ENCODE measurements at regions not wholly inside any gene's neighbourhood (a gene's known extent, or its start where the extent isn't known, plus 50 kb on each side); places are given as distances from the start of the nearest gene placed in this dataset.

GRCh38 chr2:81355436-81355835 is 1050.9 kb upstream of the LRRTM1 start:
- Histone ChIP-seq H3K4me3 (no peak overlapping the region), H3K9me3 (ENCODE audit: low read depth, low read length) (no peaks in the 10 kb centered on the region), H3K27ac (no peak overlapping the region), H3K9ac (ENCODE audit: insufficient read length) (no peak overlapping the region), H3K36me3 (ENCODE audit: insufficient read depth, low read length) (no peaks in the 10 kb centered on the region)
- TF ChIP-seq POLR2AphosphoS5 (IDR thresholded peaks at IDR 0.05; ENCODE audit: borderline replicate concordance, low read depth, low read length) (no peak), EZH2 (IDR thresholded peaks at IDR 0.05) (no peak), FOXP2 (optimal IDR thresholded peaks at IDR 0.05; ENCODE audit: control extremely low read depth, extremely low read length, insufficient read depth) (no peak)
- DNase-seq (ENCODE audit: low read depth, low spot score): no peak

- Histone ChIP-seq H3K9ac (ENCODE audit: insufficient read length) (no peak overlapping the region), H3K27ac (no peak overlapping the region), H3K9me3 (ENCODE audit: low read depth, low read length) (peaks cover 3% of the 10 kb centered on the region; the same call in 1 of the 2 replicates), H3K36me3 (ENCODE audit: insufficient read depth, low read length) (no peaks in the 10 kb centered on the region), H3K4me3 (no peak overlapping the region)
- no peak for TF ChIP-seq EZH2 (IDR thresholded peaks at IDR 0.05)
- no peak for TF ChIP-seq POLR2AphosphoS5 (IDR thresholded peaks at IDR 0.05; ENCODE audit: borderline replicate concordance, low read depth, low read length)
- no peak for TF ChIP-seq FOXP2 (optimal IDR thresholded peaks at IDR 0.05; ENCODE audit: control extremely low read depth, extremely low read length, insufficient read depth)
- DNase-seq (ENCODE audit: low read depth, low spot score): no peak
Measured at GRCh38 chr2:81334046-81334445, 1029.5 kb upstream of the LRRTM1 start.

- H3K27ac ChIP-seq: no peak overlapping the region
- H3K4me3 ChIP-seq: no peak overlapping the region
- H3K9ac ChIP-seq (ENCODE audit: insufficient read length): no peak overlapping the region
- no peak for DNase-seq (ENCODE audit: low read depth, low spot score)
- TF ChIP-seq POLR2AphosphoS5 (IDR thresholded peaks at IDR 0.05; ENCODE audit: borderline replicate concordance, low read depth, low read length) (no peak), FOXP2 (optimal IDR thresholded peaks at IDR 0.05; ENCODE audit: control extremely low read depth, extremely low read length, insufficient read depth) (no peak), EZH2 (IDR thresholded peaks at IDR 0.05) (no peak)
- peaks cover 3% of the 10 kb centered on the region; the same call in 1 of the 2 replicates for H3K9me3 ChIP-seq (ENCODE audit: low read depth, low read length)
- no peaks in the 10 kb centered on the region for H3K36me3 ChIP-seq (ENCODE audit: insufficient read depth, low read length)
Measured at GRCh38 chr2:81328968-81329367, 1024.4 kb upstream of the LRRTM1 start.

GRCh38 chr2:81327911-81328310 is 1023.4 kb upstream of the LRRTM1 start:
- Histone ChIP-seq H3K4me3 (no peak overlapping the region), H3K27ac (no peak overlapping the region), H3K9me3 (ENCODE audit: low read depth, low read length) (peaks cover 3% of the 10 kb centered on the region; the same call in 1 of the 2 replicates), H3K36me3 (ENCODE audit: insufficient read depth, low read length) (no peaks in the 10 kb centered on the region), H3K9ac (ENCODE audit: insufficient read length) (no peak overlapping the region)
- TF ChIP-seq FOXP2 (optimal IDR thresholded peaks at IDR 0.05; ENCODE audit: control extremely low read depth, extremely low read length, insufficient read depth) (no peak), EZH2 (IDR thresholded peaks at IDR 0.05) (no peak), POLR2AphosphoS5 (IDR thresholded peaks at IDR 0.05; ENCODE audit: borderline replicate concordance, low read depth, low read length) (no peak)
- no peak for DNase-seq (ENCODE audit: low read depth, low spot score)

- Histone ChIP-seq H3K27ac (no peak overlapping the region), H3K9me3 (ENCODE audit: low read depth, low read length) (no peaks in the 10 kb centered on the region), H3K36me3 (ENCODE audit: insufficient read depth, low read length) (no peaks in the 10 kb centered on the region), H3K4me3 (no peak overlapping the region), H3K9ac (ENCODE audit: insufficient read length) (no peak overlapping the region)
- DNase-seq (ENCODE audit: low read depth, low spot score): no peak
- TF ChIP-seq EZH2 (IDR thresholded peaks at IDR 0.05): no peak
- no peak for TF ChIP-seq POLR2AphosphoS5 (IDR thresholded peaks at IDR 0.05; ENCODE audit: borderline replicate concordance, low read depth, low read length)
- no peak for TF ChIP-seq FOXP2 (optimal IDR thresholded peaks at IDR 0.05; ENCODE audit: control extremely low read depth, extremely low read length, insufficient read depth)
Measured at GRCh38 chr2:81324046-81324445, 1019.5 kb upstream of the LRRTM1 start.

GRCh38 chr2:81304154-81304830 is 999.7 kb upstream of the LRRTM1 start:
- TF ChIP-seq FOXP2 (optimal IDR thresholded peaks at IDR 0.05; ENCODE audit: control extremely low read depth, extremely low read length, insufficient read depth) (no peak), POLR2AphosphoS5 (IDR thresholded peaks at IDR 0.05; ENCODE audit: borderline replicate concordance, low read depth, low read length) (no peak), EZH2 (IDR thresholded peaks at IDR 0.05) (no peak)
- H3K9ac ChIP-seq (ENCODE audit: insufficient read length): no peak overlapping the region
- H3K4me3 ChIP-seq: no peak overlapping the region
- DNase-seq (ENCODE audit: low read depth, low spot score): no peak
- H3K36me3 ChIP-seq (ENCODE audit: insufficient read depth, low read length): no peaks in the 10 kb centered on the region
- H3K9me3 ChIP-seq (ENCODE audit: low read depth, low read length): no peaks in the 10 kb centered on the region
- H3K27ac ChIP-seq: no peak overlapping the region

- no peak for DNase-seq (ENCODE audit: low read depth, low spot score)
- H3K9ac ChIP-seq (ENCODE audit: insufficient read length): no peak overlapping the region
- H3K36me3 ChIP-seq (ENCODE audit: insufficient read depth, low read length): no peaks in the 10 kb centered on the region
- no peaks in the 10 kb centered on the region for H3K9me3 ChIP-seq (ENCODE audit: low read depth, low read length)
- H3K27ac ChIP-seq: no peak overlapping the region
- no peak for TF ChIP-seq FOXP2 (optimal IDR thresholded peaks at IDR 0.05; ENCODE audit: control extremely low read depth, extremely low read length, insufficient read depth)
- no peak for TF ChIP-seq EZH2 (IDR thresholded peaks at IDR 0.05)
- TF ChIP-seq POLR2AphosphoS5 (IDR thresholded peaks at IDR 0.05; ENCODE audit: borderline replicate concordance, low read depth, low read length): no peak
- H3K4me3 ChIP-seq: no peak overlapping the region
Measured at GRCh38 chr2:81303321-81303720, 998.8 kb upstream of the LRRTM1 start.

- H3K36me3 ChIP-seq (ENCODE audit: insufficient read depth, low read length): no peaks in the 10 kb centered on the region
- no peak for DNase-seq (ENCODE audit: low read depth, low spot score)
- no peak for TF ChIP-seq FOXP2 (optimal IDR thresholded peaks at IDR 0.05; ENCODE audit: control extremely low read depth, extremely low read length, insufficient read depth)
- no peak for TF ChIP-seq POLR2AphosphoS5 (IDR thresholded peaks at IDR 0.05; ENCODE audit: borderline replicate concordance, low read depth, low read length)
- no peak for TF ChIP-seq EZH2 (IDR thresholded peaks at IDR 0.05)
- no peak overlapping the region for H3K27ac ChIP-seq
- no peaks in the 10 kb centered on the region for H3K9me3 ChIP-seq (ENCODE audit: low read depth, low read length)
- H3K9ac ChIP-seq (ENCODE audit: insufficient read length): no peak overlapping the region
- H3K4me3 ChIP-seq: no peak overlapping the region
Measured at GRCh38 chr2:81299841-81300240, 995.3 kb upstream of the LRRTM1 start.

GRCh38 chr2:81290846-81291245 is 986.3 kb upstream of the LRRTM1 start:
- TF ChIP-seq POLR2AphosphoS5 (IDR thresholded peaks at IDR 0.05; ENCODE audit: borderline replicate concordance, low read depth, low read length) (no peak), EZH2 (IDR thresholded peaks at IDR 0.05) (no peak), FOXP2 (optimal IDR thresholded peaks at IDR 0.05; ENCODE audit: control extremely low read depth, extremely low read length, insufficient read depth) (no peak)
- H3K27ac ChIP-seq: no peak overlapping the region
- no peaks in the 10 kb centered on the region for H3K9me3 ChIP-seq (ENCODE audit: low read depth, low read length)
- no peaks in the 10 kb centered on the region for H3K36me3 ChIP-seq (ENCODE audit: insufficient read depth, low read length)
- DNase-seq (ENCODE audit: low read depth, low spot score): no peak
- H3K9ac ChIP-seq (ENCODE audit: insufficient read length): no peak overlapping the region
- H3K4me3 ChIP-seq: no peak overlapping the region

All from SK-N-MC (cell line).